NCI-H2171 (cell line): ENCODE measurements at regions not wholly inside any gene's neighbourhood (a gene's known extent, or its start where the extent isn't known, plus 50 kb on each side); places are given as distances from the start of the nearest gene placed in this dataset.
"Not testable (repeated sequence)": the region's sequence is repeated elsewhere in the genome, so short reads cannot be mapped to it uniquely, and the experiment has no call there.

Experiments used
- DNase-seq: peaks from one replicate; lab custom pipeline; 2025; lab: John Stamatoyannopoulos, UW

GRCh38 chr9:31229976-31230375, 1154.5 kb upstream of the ACO1 start:
- not testable (repeated sequence) for DNase-seq

- no peak for DNase-seq
Measured at GRCh38 chr9:31232485-31232884, 1152.0 kb upstream of the ACO1 start.

GRCh38 chr9:31236344-31236743, 1148.1 kb upstream of the ACO1 start:
- no peak for DNase-seq

GRCh38 chr9:31243386-31243785, 1141.1 kb upstream of the ACO1 start:
- no peak for DNase-seq

- no peak for DNase-seq
Measured at GRCh38 chr9:31248156-31248555, 1136.3 kb upstream of the ACO1 start.

GRCh38 chr9:31251386-31251785, 1133.1 kb upstream of the ACO1 start:
- no peak for DNase-seq

GRCh38 chr9:31253800-31254762, 1130.4 kb upstream of the ACO1 start:
- DNase-seq, result no peak

GRCh38 chr9:31255211-31255610, 1129.2 kb upstream of the ACO1 start:
- no peak for DNase-seq

GRCh38 chr9:31259824-31260223, 1124.6 kb upstream of the ACO1 start:
- no peak for DNase-seq

- DNase-seq, result no peak
Measured at GRCh38 chr9:31272456-31273295, 1111.8 kb upstream of the ACO1 start.

GRCh38 chr9:31275419-31275818, 1109.0 kb upstream of the ACO1 start:
- DNase-seq, result no peak

GRCh38 chr9:31290731-31291130, 1093.7 kb upstream of the ACO1 start:
- no peak for DNase-seq

- no peak for DNase-seq
Measured at GRCh38 chr9:31302620-31303418, 1081.6 kb upstream of the ACO1 start.

- no peak for DNase-seq
Measured at GRCh38 chr9:31304576-31304975, 1079.9 kb upstream of the ACO1 start.

- DNase-seq, result no peak
Measured at GRCh38 chr9:31314241-31314640, 1070.2 kb upstream of the ACO1 start.

GRCh38 chr9:31320494-31320893, 1063.9 kb upstream of the ACO1 start:
- DNase-seq, result no peak

GRCh38 chr9:31321256-31321655, 1063.2 kb upstream of the ACO1 start:
- no peak for DNase-seq

- no peak for DNase-seq
Measured at GRCh38 chr9:31321686-31322085, 1062.8 kb upstream of the ACO1 start.

- no peak for DNase-seq
Measured at GRCh38 chr9:31323726-31324444, 1060.6 kb upstream of the ACO1 start.

GRCh38 chr9:31325778-31326177, 1058.7 kb upstream of the ACO1 start:
- DNase-seq, result no peak

- not testable (repeated sequence) for DNase-seq
Measured at GRCh38 chr9:31326883-31327282, 1057.6 kb upstream of the ACO1 start.
